IMR-90 (cell line): ENCODE measurements at regions not wholly inside any gene's neighbourhood (a gene's known extent, or its start where the extent isn't known, plus 50 kb on each side); places are given as distances from the start of the nearest gene placed in this dataset.

Source experiments
- CEBPB ChIP-seq: IDR thresholded peaks from 2 replicates; pipeline ENCODE4 v1.6.1; 2012; ENCODE audit warnings: low read depth, low read length, improper control_type of control experiment
- CHD1 ChIP-seq: IDR thresholded peaks from 2 replicates; pipeline ENCODE4 v1.6.1; 2012; ENCODE audit warnings: low read depth, low read length, improper control_type of control experiment
- MAFK ChIP-seq: IDR thresholded peaks from 2 replicates; pipeline ENCODE4 v1.6.1; 2012; ENCODE audit warnings: low read depth, low read length, improper control_type of control experiment
- MAZ ChIP-seq: IDR thresholded peaks from 2 replicates; pipeline ENCODE4 v1.6.1; 2012; ENCODE audit warnings: low read depth, mild to moderate bottlenecking, low read length, improper control_type of control experiment, moderate library complexity, borderline replicate concordance
- NFE2L2 ChIP-seq: fragments of 150-350 bp; IDR thresholded peaks from 2 replicates; pipeline ENCODE4 v1.6.1; 2016; ENCODE audit warnings: low read depth, mild to moderate bottlenecking, low read length
- POLR2A ChIP-seq: IDR thresholded peaks from 2 replicates; pipeline ENCODE4 v1.6.1; 2012; ENCODE audit warnings: mild to moderate bottlenecking, low read depth, low read length
- RAD21 ChIP-seq: IDR thresholded peaks from 2 replicates; pipeline ENCODE4 v1.6.1; 2012; ENCODE audit warnings: low read length, improper control_type of control experiment
- RFX5 ChIP-seq: IDR thresholded peaks from 2 replicates; pipeline ENCODE4 v1.8.0; 2012; ENCODE audit warnings: low read depth, mild to moderate bottlenecking, low read length, moderate library complexity
- SMC3 ChIP-seq: fragments of 150-350 bp; IDR thresholded peaks from 2 replicates; pipeline ENCODE4 v1.6.1; 2016; ENCODE audit warnings: low read depth, mild to moderate bottlenecking, antibody characterized with exemption, low read length, moderate library complexity
- TF ChIP-seq, protein P1 (sequence below): conservative IDR thresholded peaks from 2 replicates; pipeline ENCODE4 v1.5.1; 2012; ENCODE audit warnings: mild to moderate bottlenecking, low read depth, low read length, improper control_type of control experiment
- TF ChIP-seq, protein P2 (sequence below): fragments of 150-350 bp; IDR thresholded peaks from 2 replicates; pipeline ENCODE4 v1.6.1; 2017; ENCODE audit warnings: mild to moderate bottlenecking, antibody characterized with exemption, low read length, low read depth

DNA sequence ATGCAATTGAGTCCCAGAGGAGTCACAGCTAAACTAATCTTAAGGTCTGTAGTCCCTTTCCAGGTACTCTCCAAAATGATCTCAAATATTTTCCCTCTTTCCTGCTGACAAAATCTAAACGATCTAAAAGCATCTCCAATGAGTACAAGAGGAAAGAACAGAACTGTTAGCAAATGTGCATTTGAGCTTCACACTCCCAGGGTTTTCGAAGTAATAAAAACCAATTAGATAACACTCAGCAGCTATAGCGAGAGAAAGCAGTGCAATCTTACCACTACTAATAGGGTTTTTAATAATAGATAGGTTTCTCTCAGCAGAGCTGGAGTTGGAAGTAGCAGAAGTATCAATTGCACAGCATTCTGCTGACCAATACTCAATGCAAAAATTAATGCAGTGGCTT, 995.4 kb downstream of the TUSC7 start:
- TF ChIP-seq, protein P1, sequence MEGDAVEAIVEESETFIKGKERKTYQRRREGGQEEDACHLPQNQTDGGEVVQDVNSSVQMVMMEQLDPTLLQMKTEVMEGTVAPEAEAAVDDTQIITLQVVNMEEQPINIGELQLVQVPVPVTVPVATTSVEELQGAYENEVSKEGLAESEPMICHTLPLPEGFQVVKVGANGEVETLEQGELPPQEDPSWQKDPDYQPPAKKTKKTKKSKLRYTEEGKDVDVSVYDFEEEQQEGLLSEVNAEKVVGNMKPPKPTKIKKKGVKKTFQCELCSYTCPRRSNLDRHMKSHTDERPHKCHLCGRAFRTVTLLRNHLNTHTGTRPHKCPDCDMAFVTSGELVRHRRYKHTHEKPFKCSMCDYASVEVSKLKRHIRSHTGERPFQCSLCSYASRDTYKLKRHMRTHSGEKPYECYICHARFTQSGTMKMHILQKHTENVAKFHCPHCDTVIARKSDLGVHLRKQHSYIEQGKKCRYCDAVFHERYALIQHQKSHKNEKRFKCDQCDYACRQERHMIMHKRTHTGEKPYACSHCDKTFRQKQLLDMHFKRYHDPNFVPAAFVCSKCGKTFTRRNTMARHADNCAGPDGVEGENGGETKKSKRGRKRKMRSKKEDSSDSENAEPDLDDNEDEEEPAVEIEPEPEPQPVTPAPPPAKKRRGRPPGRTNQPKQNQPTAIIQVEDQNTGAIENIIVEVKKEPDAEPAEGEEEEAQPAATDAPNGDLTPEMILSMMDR, result no peak
- TF ChIP-seq POLR2A, result no peak
- TF ChIP-seq MAFK, result no peak
- no peak for TF ChIP-seq CHD1
- TF ChIP-seq CEBPB, result no peak
- no peak for TF ChIP-seq SMC3
- no peak for TF ChIP-seq MAZ
- TF ChIP-seq RAD21, result no peak
- no peak for TF ChIP-seq NFE2L2
- TF ChIP-seq, protein P2, sequence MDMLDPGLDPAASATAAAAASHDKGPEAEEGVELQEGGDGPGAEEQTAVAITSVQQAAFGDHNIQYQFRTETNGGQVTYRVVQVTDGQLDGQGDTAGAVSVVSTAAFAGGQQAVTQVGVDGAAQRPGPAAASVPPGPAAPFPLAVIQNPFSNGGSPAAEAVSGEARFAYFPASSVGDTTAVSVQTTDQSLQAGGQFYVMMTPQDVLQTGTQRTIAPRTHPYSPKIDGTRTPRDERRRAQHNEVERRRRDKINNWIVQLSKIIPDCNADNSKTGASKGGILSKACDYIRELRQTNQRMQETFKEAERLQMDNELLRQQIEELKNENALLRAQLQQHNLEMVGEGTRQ, result no peak
- TF ChIP-seq RFX5, result no peak
